GM12878 (cell line): ENCODE measurements at regions not wholly inside any gene's neighbourhood (a gene's known extent, or its start where the extent isn't known, plus 50 kb on each side); places are given as distances from the start of the nearest gene placed in this dataset.

Experiments
- ATAC-seq: fragments of 200-7000 bp; cut with Tn5 transposase; 3 replicates; pipeline ENCODE4 v1.9.1; 2020; ENCODE audit warnings: mild to moderate bottlenecking, moderate library complexity
- BruUV-seq: library from RNA; stranded (reverse); fragments of 400-500 nt; replicated peaks from 2 replicates; lab custom pipeline; 2021; lab: Mats Ljungman, UMichigan
- CTCF ChIA-PET: fragments of 300-600 bp; sonication (Branson Sonifier 250); formaldehyde crosslinking; extraction: SDS; loops from one replicate; lab custom pipeline; 2021; ENCODE audit warnings: inconsistent platforms; lab: Yijun Ruan, JAX
- POLR2A ChIA-PET: fragments of 350-600 bp; formaldehyde crosslinking; extraction: SDS; loops from one replicate; lab custom pipeline; 2021; ENCODE audit warnings: inconsistent platforms; lab: Charles Lee
- RAD21 ChIA-PET: fragments of 300-600 bp; sonication (Branson Sonifier 250); formaldehyde crosslinking; loops from one replicate; lab custom pipeline; 2023; ENCODE audit warnings: antibody characterized with exemption; ENCODE audit not compliant: unreplicated experiment; lab: Charles Lee
- SMC1A ChIA-PET: fragments of 300-600 bp; sonication (Branson Sonifier 250); formaldehyde crosslinking; loops from one replicate; lab custom pipeline; 2023; ENCODE audit not compliant: unreplicated experiment, uncharacterized antibody; lab: Charles Lee
- DNase-seq: peaks from one replicate; pipeline ENCODE4 v3.0.0-alpha.2; 2011; ENCODE audit warnings: low read depth, low spot score
- FAIRE-seq: peaks from 3 replicates; lab custom pipeline; 2011; peaks lifted over from hg19 to GRCh38; lab: Jason Lieb, UNC
- H2AFZ ChIP-seq: 2 replicates; pipeline ENCODE4 v1.6.0; 2011; ENCODE audit warnings: low read depth, low read length, control low read depth; ENCODE audit not compliant: control insufficient read depth
- H3K27ac ChIP-seq: 2 replicates; pipeline ENCODE4 v1.5.1; 2011; ENCODE audit warnings: control low read depth; ENCODE audit not compliant: control insufficient read depth, insufficient read depth
- H3K27me3 ChIP-seq, 2 experiments: replicated peaks in 1 of 2; 2 replicates each; pipeline versions ENCODE4 v1.6.0 to v1.6.1; 2011; ENCODE audit warnings: low read length in 1 of 2; ENCODE audit not compliant: control insufficient read depth in 2 of 2, insufficient read depth in 2 of 2
- H3K36me3 ChIP-seq, 2 experiments: 2 replicates each; pipeline ENCODE4 v1.5.1; 2011; ENCODE audit warnings: low read length in 1 of 2; ENCODE audit not compliant: control insufficient read depth in 2 of 2, insufficient read depth in 2 of 2
- H3K4me1 ChIP-seq: 2 replicates; pipeline ENCODE4 v1.6.1; 2011; ENCODE audit warnings: mild to moderate bottlenecking, low read length, moderate library complexity, mixed read lengths; ENCODE audit not compliant: control insufficient read depth, insufficient read depth
- H3K4me2 ChIP-seq: 2 replicates; pipeline ENCODE4 v1.6.0; 2011; ENCODE audit warnings: control low read depth; ENCODE audit not compliant: control insufficient read depth, insufficient read depth
- H3K4me3 ChIP-seq: fragments of 200-600 bp; sonication (generic); 2 replicates; pipeline ENCODE4 v1.5.1; 2016
- H3K79me2 ChIP-seq: 2 replicates; pipeline ENCODE4 v1.6.0; 2011; ENCODE audit warnings: low read length; ENCODE audit not compliant: control insufficient read depth, insufficient read depth
- H3K9ac ChIP-seq: 2 replicates; pipeline ENCODE4 v1.8.0; 2011; ENCODE audit warnings: low read length, control low read depth, mixed read lengths; ENCODE audit not compliant: control insufficient read depth, insufficient read depth
- H3K9me3 ChIP-seq: replicated peaks from 3 replicates; pipeline ENCODE4 v1.5.1; 2011; ENCODE audit warnings: mild to moderate bottlenecking, low read length; ENCODE audit not compliant: control insufficient read depth, insufficient read depth
- H4K20me1 ChIP-seq: 2 replicates; pipeline ENCODE4 v1.6.0; 2011; ENCODE audit not compliant: control insufficient read depth, insufficient read depth
- BCL3 ChIP-seq: IDR thresholded peaks from 2 replicates; pipeline ENCODE4 v1.6.1; 2011; ENCODE audit warnings: borderline replicate concordance, low read depth, mild to moderate bottlenecking, moderate library complexity, low read length; ENCODE audit not compliant: insufficient read depth, poor library complexity, severe bottlenecking
- BMI1 ChIP-seq: fragments of 450-650 bp; IDR thresholded peaks from 2 replicates; pipeline ENCODE4 v1.6.1; 2016; ENCODE audit warnings: mild to moderate bottlenecking, moderate library complexity, borderline replicate concordance
- CBFB ChIP-seq: IDR thresholded peaks from 2 replicates; pipeline ENCODE4 v1.6.1; 2016; ENCODE audit warnings: antibody characterized with exemption, low read depth
- DPF2 ChIP-seq: fragments of 450-650 bp; IDR thresholded peaks from 2 replicates; pipeline ENCODE4 v1.6.1; 2017; ENCODE audit warnings: mild to moderate bottlenecking
- EZH2 ChIP-seq: IDR thresholded peaks from 2 replicates; pipeline ENCODE4 v1.6.1; 2012; ENCODE audit warnings: low read depth, mild to moderate bottlenecking, control low read depth, inconsistent platforms, low read length, borderline replicate concordance; ENCODE audit not compliant: control insufficient read depth
- GABPA ChIP-seq: IDR thresholded peaks from 2 replicates; pipeline ENCODE4 v1.6.1; 2014; ENCODE audit warnings: antibody characterized with exemption, low read depth, mild to moderate bottlenecking, inconsistent platforms
- IRF3 ChIP-seq: fragments of 450-650 bp; IDR thresholded peaks from 2 replicates; pipeline ENCODE4 v1.6.1; 2014; ENCODE audit warnings: mild to moderate bottlenecking
- KAT2A ChIP-seq: conservative IDR thresholded peaks from 2 replicates; pipeline ENCODE4 v1.6.1; 2011; ENCODE audit warnings: low read depth, low read length; ENCODE audit not compliant: control insufficient read depth
- NBN ChIP-seq: fragments of 450-650 bp; IDR thresholded peaks from 2 replicates; pipeline ENCODE4 v1.6.1; 2016
- NFYA ChIP-seq: IDR thresholded peaks from 2 replicates; pipeline ENCODE4 v1.6.1; 2011; ENCODE audit warnings: low read depth, mild to moderate bottlenecking, low read length, improper control_type of control experiment, borderline replicate concordance
- NFYB ChIP-seq: IDR thresholded peaks from 2 replicates; pipeline ENCODE4 v1.6.1; 2011; ENCODE audit warnings: low read depth, mild to moderate bottlenecking, low read length, improper control_type of control experiment, moderate library complexity; ENCODE audit not compliant: insufficient read depth
- PAX5 ChIP-seq: IDR thresholded peaks from 2 replicates; pipeline ENCODE4 v1.6.1; 2011; ENCODE audit warnings: low read depth, low read length, borderline replicate concordance
- POLR2AphosphoS5 ChIP-seq: IDR thresholded peaks from 2 replicates; pipeline ENCODE4 v1.6.1; 2011; ENCODE audit warnings: mild to moderate bottlenecking, low read length, inconsistent platforms
- SMAD1 ChIP-seq: fragments of 450-650 bp; IDR thresholded peaks from 2 replicates; pipeline ENCODE4 v1.6.1; 2018; ENCODE audit warnings: mild to moderate bottlenecking, low read depth; ENCODE audit not compliant: partially characterized antibody
- SPI1 ChIP-seq: IDR thresholded peaks from 2 replicates; pipeline ENCODE4 v1.6.1; 2011; ENCODE audit warnings: low read depth, mild to moderate bottlenecking, low read length, moderate library complexity, borderline replicate concordance; ENCODE audit not compliant: insufficient read depth
- STAT1 ChIP-seq: fragments of 450-650 bp; conservative IDR thresholded peaks from 2 replicates; pipeline ENCODE4 v1.6.1; 2014; ENCODE audit warnings: antibody characterized with exemption, mild to moderate bottlenecking
- ZNF687 ChIP-seq: fragments of 450-650 bp; IDR thresholded peaks from 2 replicates; pipeline ENCODE4 v1.6.1; 2017; ENCODE audit warnings: mild to moderate bottlenecking, moderate library complexity
- WGBS: methylation state at CpG from one replicate; pipeline ENCODE4 v1.1.6; 2016; ENCODE audit warnings: low lambda C conversion rate; ENCODE audit not compliant: insufficient replicate concordance, insufficient coverage; ENCODE audit errors: missing lambda C conversion rate; 5-methylcytosine and 5-hydroxymethylcytosine counted together
- in situ Hi-C: fragments of 300-500 bp; cut with MboI; formaldehyde crosslinking; loops from 9 replicates; pipeline ENCODE4 v1.14.3; 2018; ENCODE audit warnings: mixed read lengths
- intact Hi-C: fragments of 100-400 bp; cut with micrococcal nuclease; formaldehyde crosslinking; loops from one replicate; pipeline ENCODE4 v1.14.2; 2022; ENCODE audit not compliant: unreplicated experiment

- no peak for TF ChIP-seq BCL3
- TF ChIP-seq NFYA: no peak
- TF ChIP-seq IRF3: no peak
- TF ChIP-seq NBN: no peak
- no peak for TF ChIP-seq GABPA
Measured at GRCh38 chr14:92223025-92223424, 99.9 kb upstream of the SLC24A4 start (continued).

GRCh38 chr14:92224358-92224954, 98.5 kb upstream of the SLC24A4 start:
- ChIA-PET RAD21 (interaction anchor here (1.0 to 1.2 kb wide), 2 partner anchors 34 to 55 kb away, joined by 3 read pairs; no protein-coding TSS in a partner anchor), SMC1A (interaction anchor here (1.0 kb wide), 1 partner anchor 12 kb away, joined by 3 read pairs; no protein-coding TSS in a partner anchor), CTCF (interaction anchor here (1.0 kb wide), 1 partner anchor 34 kb away, joined by 3 read pairs; no protein-coding TSS in a partner anchor)
- in situ Hi-C loops: no loop called here
- no peak overlapping the region for H2AFZ ChIP-seq
- no peak overlapping the region for H3K4me3 ChIP-seq
- H3K27ac ChIP-seq: no peak overlapping the region
- ATAC-seq (no peak), DNase-seq (no peak)
- H3K79me2 ChIP-seq: no peaks in the 10 kb centered on the region
- H4K20me1 ChIP-seq: no peaks in the 10 kb centered on the region
- WGBS: 64% methylated on average over 10 of the region's 10 CpGs
- no peak overlapping the region for H3K4me2 ChIP-seq
- BruUV-seq: no TSS peak
- TF ChIP-seq SPI1 (no peak), SMAD1 (no peak), BMI1 (no peak), ZNF687 (no peak), EZH2 (no peak), STAT1 (no peak), POLR2AphosphoS5 (no peak), NFYB (no peak), DPF2 (no peak), CBFB (no peak), KAT2A (no peak), PAX5 (no peak)
- TF ChIP-seq, all 136 proteins: peak for 0
- no peaks in the 10 kb centered on the region for H3K9me3 ChIP-seq
- no peak overlapping the region for H3K9ac ChIP-seq
- FAIRE-seq: no peak
- H3K36me3 ChIP-seq: no peaks in the 10 kb centered on the region
- intact Hi-C loops: no loop called here
- no peaks in the 10 kb centered on the region for H3K27me3 ChIP-seq
- no peaks in the 10 kb centered on the region for H3K4me1 ChIP-seq
- POLR2A ChIA-PET: no interaction called here
